ENCODE measurements at regions not wholly inside any gene's neighbourhood (a gene's known extent, or its start where the extent isn't known, plus 50 kb on each side); places are given as distances from the start of the nearest gene placed in this dataset.
"Not testable (repeated sequence)": the region's sequence is repeated elsewhere in the genome, so short reads cannot be mapped to it uniquely, and the experiment has no call there.

DNA sequence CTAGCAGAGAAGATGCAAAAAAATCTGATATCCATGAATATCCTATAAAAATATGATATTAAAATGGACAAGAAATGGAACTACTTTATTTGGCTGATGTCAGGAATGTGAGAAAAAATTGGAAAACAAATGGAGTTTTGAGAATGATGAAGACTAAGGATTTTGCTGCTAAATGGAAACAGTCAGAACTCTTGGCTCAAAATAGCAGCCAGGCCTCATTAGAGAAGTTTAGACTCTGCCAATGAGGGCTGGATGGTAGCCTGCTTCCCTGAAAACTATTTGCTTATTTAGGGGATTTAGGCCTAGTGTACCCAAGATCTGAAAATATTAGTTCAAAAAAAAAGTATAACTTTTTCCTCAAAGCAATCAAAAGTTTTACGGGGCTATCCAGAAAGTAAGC is 458.5 kb downstream of the TFEC start:
- Mint-ChIP-seq H3K36me3 (no peaks in the 10 kb centered on the region), H3K27ac (no peak overlapping the region), H3K27me3 (peaks cover 4% of the 10 kb centered on the region), H3K9me3 (no peaks in the 10 kb centered on the region), H3K4me3 (no peak overlapping the region), H3K4me1 (peaks cover 3% of the 10 kb centered on the region)
- ATAC-seq (ENCODE audit: low read depth) (no peak), DNase-seq (ENCODE audit: low spot score in 2 of 2) (no peak)

- Mint-ChIP-seq H3K27me3 (peaks cover 6% of the 10 kb centered on the region), H3K36me3 (no peaks in the 10 kb centered on the region), H3K9me3 (no peaks in the 10 kb centered on the region), H3K27ac (no peak overlapping the region), H3K4me1 (no peaks in the 10 kb centered on the region), H3K4me3 (no peak overlapping the region)
- DNase-seq (ENCODE audit: low spot score in 2 of 2): no peak
- ATAC-seq (ENCODE audit: low read depth): no peak
These were observed 469.0 kb downstream of the TFEC start for GRCh38 chr7:115561335-115562110.

DNA sequence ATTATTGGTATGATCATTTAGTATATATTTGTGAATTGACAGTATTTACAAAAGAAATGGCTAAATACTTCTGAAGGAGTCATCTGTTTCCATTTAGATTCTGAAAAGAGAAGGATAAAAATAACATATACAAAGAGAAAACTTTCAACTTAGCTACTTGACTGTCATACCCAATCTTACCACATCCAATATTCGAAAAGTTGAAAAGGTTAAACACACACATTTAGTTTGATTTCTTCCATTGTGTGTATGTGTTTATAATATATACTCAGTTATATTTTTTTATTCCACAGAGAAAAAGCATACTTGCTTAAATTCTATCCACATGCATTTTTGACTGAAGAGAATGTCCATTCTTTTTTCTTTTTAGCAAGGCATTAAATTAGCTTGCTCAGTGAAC is 470.7 kb downstream of the TFEC start:
- ATAC-seq (ENCODE audit: low read depth) (no peak), DNase-seq (ENCODE audit: low spot score in 2 of 2) (no peak)
- Mint-ChIP-seq H3K9me3 (no peaks in the 10 kb centered on the region), H3K27ac (no peak overlapping the region), H3K4me3 (no peak overlapping the region), H3K4me1 (no peaks in the 10 kb centered on the region), H3K36me3 (no peaks in the 10 kb centered on the region), H3K27me3 (peaks cover 6% of the 10 kb centered on the region)

DNA sequence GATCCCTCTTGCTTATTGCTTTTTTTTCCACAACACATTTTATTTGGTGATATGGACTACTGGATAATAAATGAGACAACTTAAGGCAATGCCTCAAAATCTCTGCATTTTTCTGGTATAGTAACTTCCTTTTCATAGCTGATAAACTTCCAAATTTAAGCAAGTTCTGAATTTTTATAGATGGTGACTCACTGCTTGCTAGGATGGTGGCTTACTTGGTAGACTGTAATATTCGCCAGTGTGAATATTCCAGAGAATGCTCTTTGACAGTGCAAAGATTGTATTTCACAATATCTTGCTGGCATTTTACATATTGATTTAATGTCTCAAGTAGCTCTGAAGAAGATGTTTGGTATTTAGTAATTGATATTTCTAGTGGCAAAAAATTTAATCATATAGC is 472.4 kb downstream of the TFEC start:
- no peaks in the 10 kb centered on the region for H3K4me1 Mint-ChIP-seq
- no peak for ATAC-seq (ENCODE audit: low read depth)
- H3K27me3 Mint-ChIP-seq: peaks cover 6% of the 10 kb centered on the region
- H3K4me3 Mint-ChIP-seq: no peak overlapping the region
- H3K36me3 Mint-ChIP-seq: no peaks in the 10 kb centered on the region
- no peaks in the 10 kb centered on the region for H3K9me3 Mint-ChIP-seq
- no peak for DNase-seq (ENCODE audit: low spot score in 2 of 2)
- no peak overlapping the region for H3K27ac Mint-ChIP-seq

DNA sequence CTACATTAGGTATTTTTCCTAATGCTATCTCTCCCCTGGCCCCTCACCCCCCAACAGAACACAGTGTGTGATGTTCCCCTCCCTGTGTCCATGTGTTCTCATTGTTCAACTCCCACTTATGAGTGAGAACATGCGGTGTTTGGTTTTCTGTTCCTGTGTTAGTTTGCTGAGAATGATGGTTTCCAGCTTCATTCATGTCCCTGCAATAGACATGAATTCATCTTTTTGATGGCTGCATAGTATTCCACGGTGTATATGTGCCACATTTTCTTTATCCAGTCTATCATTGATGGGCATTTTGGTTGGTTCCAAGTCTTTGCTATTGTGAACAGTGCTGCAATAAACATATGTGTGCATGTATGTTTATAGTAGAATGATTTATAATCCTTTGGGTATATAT is 473.3 kb downstream of the TFEC start:
- not testable (repeated sequence) for H3K4me1 Mint-ChIP-seq; H3K4me3 Mint-ChIP-seq; H3K36me3 Mint-ChIP-seq; H3K27me3 Mint-ChIP-seq; DNase-seq (ENCODE audit: low spot score in 2 of 2); H3K27ac Mint-ChIP-seq; H3K9me3 Mint-ChIP-seq; ATAC-seq (ENCODE audit: low read depth)

- Mint-ChIP-seq H3K27ac (no peak overlapping the region), H3K4me3 (no peak overlapping the region), H3K9me3 (no peaks in the 10 kb centered on the region), H3K36me3 (no peaks in the 10 kb centered on the region), H3K27me3 (no peaks in the 10 kb centered on the region), H3K4me1 (no peaks in the 10 kb centered on the region)
- DNase-seq (ENCODE audit: low spot score in 2 of 2) (no peak), ATAC-seq (ENCODE audit: low read depth) (no peak)
These were observed 477.8 kb downstream of the TFEC start for GRCh38 chr7:115552766-115553165.

GRCh38 chr7:115549910-115550309 is 480.7 kb downstream of the TFEC start:
- no peak for ATAC-seq (ENCODE audit: low read depth)
- Mint-ChIP-seq H3K27ac (no peak overlapping the region), H3K9me3 (no peaks in the 10 kb centered on the region), H3K27me3 (no peaks in the 10 kb centered on the region), H3K36me3 (no peaks in the 10 kb centered on the region), H3K4me3 (no peak overlapping the region), H3K4me1 (no peaks in the 10 kb centered on the region)
- no peak for DNase-seq (ENCODE audit: low spot score in 2 of 2)

DNA sequence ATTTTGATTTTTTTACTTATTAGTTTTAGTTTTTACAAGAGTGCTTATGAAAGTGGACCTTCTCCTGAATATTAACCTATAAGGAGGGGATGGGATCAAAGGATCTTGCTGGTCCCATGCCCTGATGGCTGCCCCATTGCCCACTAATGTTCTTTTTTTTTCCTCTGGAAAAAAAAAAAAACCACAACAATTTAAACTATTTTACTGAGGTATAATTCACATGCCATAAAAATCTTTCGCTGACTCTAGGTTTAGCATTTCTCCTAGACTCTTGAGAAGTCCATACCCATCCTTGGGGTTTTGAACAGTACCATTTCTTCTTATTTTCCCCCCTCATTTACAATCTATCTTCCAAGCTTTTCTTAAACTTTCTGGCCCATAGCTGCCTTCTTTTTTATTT is 481.8 kb downstream of the TFEC start:
- H3K9me3 Mint-ChIP-seq: no peaks in the 10 kb centered on the region
- no peak for ATAC-seq (ENCODE audit: low read depth)

DNA sequence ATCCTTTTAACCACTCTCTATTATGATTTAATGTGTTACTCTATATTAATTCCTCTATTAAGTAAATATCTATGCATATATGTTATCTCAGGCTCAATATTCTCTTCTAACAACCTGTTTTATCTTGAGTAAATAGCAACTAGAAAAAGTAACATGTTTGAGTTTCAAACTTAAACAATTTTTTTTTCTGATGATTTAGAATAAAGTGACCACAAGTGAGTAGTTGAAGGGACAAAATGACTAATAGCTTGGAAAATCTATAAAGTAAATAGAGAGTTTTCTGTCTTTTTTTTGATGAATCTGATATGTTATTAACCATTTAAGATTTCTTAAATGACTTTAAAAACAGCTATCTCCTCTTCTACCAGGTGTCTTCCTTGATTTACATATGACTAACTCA is 483.8 kb downstream of the TFEC start:
- Mint-ChIP-seq H3K36me3 (no peaks in the 10 kb centered on the region), H3K4me1 (no peaks in the 10 kb centered on the region), H3K27me3 (no peaks in the 10 kb centered on the region), H3K9me3 (no peaks in the 10 kb centered on the region), H3K4me3 (no peak overlapping the region), H3K27ac (no peak overlapping the region)
- no peak for DNase-seq (ENCODE audit: low spot score in 2 of 2)
- no peak for ATAC-seq (ENCODE audit: low read depth)

More for the DNA sequence above, 481.8 kb downstream of the TFEC start:
- Mint-ChIP-seq H3K4me1 (no peaks in the 10 kb centered on the region), H3K4me3 (no peak overlapping the region), H3K36me3 (no peaks in the 10 kb centered on the region), H3K27me3 (no peaks in the 10 kb centered on the region), H3K27ac (no peak overlapping the region)
- no peak for DNase-seq (ENCODE audit: low spot score in 2 of 2)

- Mint-ChIP-seq H3K36me3 (no peaks in the 10 kb centered on the region), H3K27ac (no peak overlapping the region), H3K4me1 (no peaks in the 10 kb centered on the region), H3K4me3 (no peak overlapping the region), H3K9me3 (no peaks in the 10 kb centered on the region), H3K27me3 (peaks cover 5% of the 10 kb centered on the region)
- DNase-seq (ENCODE audit: low spot score in 2 of 2) (no peak), ATAC-seq (ENCODE audit: low read depth) (no peak)
These were observed 496.8 kb downstream of the TFEC start for GRCh38 chr7:115533785-115534184.

DNA sequence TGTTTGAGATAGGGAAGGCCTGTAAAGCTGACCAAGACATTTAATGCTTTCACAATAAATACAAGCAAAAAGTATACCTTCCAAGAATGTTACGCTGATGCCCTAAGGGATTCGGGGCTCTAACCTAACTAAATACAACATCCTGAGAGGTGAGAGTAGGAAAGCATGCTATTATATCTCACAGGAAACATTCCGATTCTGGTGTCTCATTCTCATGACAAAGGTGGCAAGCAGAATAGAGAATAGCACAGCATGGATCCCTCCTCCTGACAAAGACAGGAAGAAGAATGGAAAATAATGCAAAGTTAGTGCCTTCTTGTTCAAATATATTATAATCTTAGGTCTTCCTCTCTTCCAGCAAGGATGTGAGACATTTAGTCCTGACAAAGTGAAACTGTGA is 504.3 kb downstream of the TFEC start:
- no peak for ATAC-seq (ENCODE audit: low read depth)
- Mint-ChIP-seq H3K4me3 (no peak overlapping the region), H3K36me3 (no peaks in the 10 kb centered on the region), H3K27me3 (peaks cover 3% of the 10 kb centered on the region), H3K4me1 (no peaks in the 10 kb centered on the region), H3K27ac (no peak overlapping the region), H3K9me3 (peaks cover 5% of the 10 kb centered on the region)
- DNase-seq (ENCODE audit: low spot score in 2 of 2): no peak

DNA sequence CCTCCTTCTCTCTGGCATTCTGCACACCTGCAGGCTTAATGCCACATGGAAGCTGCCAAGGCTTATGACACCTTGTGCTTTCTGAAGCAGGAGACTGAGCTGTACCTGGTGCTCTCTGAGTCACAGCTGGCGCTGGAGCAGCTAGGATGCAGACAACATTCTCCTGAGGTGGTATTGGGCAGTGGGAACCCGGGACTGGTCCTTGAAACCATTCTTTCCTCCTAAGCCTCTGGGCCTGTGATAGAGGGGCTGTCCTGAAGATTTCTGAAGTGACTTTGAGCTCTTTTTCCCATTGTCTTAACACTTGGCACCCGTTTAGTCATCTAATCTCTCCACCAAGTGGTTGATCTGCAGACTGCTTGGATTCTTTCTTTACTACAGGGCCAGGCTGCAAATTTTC is 508.4 kb downstream of the TFEC start:
- H3K4me3 Mint-ChIP-seq: no peak overlapping the region

GRCh38 chr7:115516341-115516740 is 514.2 kb downstream of the TFEC start:
- Mint-ChIP-seq H3K9me3 (peaks cover under 1% of the 10 kb centered on the region), H3K4me1 (no peaks in the 10 kb centered on the region), H3K27ac (no peak overlapping the region), H3K27me3 (no peaks in the 10 kb centered on the region), H3K36me3 (no peaks in the 10 kb centered on the region), H3K4me3 (no peak overlapping the region)
- no peak for DNase-seq (ENCODE audit: low spot score in 2 of 2)
- ATAC-seq (ENCODE audit: low read depth): no peak

More for the DNA sequence above, 508.4 kb downstream of the TFEC start:
- no peak for DNase-seq (ENCODE audit: low spot score in 2 of 2)
- no peaks in the 10 kb centered on the region for H3K4me1 Mint-ChIP-seq
- peaks cover 5% of the 10 kb centered on the region for H3K9me3 Mint-ChIP-seq
- H3K27ac Mint-ChIP-seq: no peak overlapping the region
- H3K36me3 Mint-ChIP-seq: no peaks in the 10 kb centered on the region
- no peak for ATAC-seq (ENCODE audit: low read depth)
- H3K27me3 Mint-ChIP-seq: peaks cover 1% of the 10 kb centered on the region

DNA sequence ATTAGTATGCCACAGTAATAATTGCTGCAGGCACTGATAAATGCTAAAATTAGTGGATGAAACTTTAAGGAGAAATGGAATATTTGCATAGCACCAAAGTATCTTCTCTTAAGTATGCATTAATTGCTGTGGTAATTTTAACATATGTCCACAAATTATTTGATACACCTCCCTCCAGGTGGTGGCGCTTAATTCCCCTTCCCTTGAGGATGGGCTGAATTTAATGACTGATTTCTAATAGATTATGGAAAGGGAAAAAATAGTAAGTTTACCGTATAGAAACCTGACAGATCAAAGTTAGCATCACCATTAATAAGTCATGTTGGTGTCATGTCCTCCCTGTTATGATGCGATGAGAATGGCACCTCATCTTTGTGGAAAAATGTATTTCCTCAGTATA is 519.2 kb downstream of the TFEC start:
- no peaks in the 10 kb centered on the region for H3K4me1 Mint-ChIP-seq
- H3K27me3 Mint-ChIP-seq: peaks cover 3% of the 10 kb centered on the region
- H3K4me3 Mint-ChIP-seq: no peak overlapping the region
- DNase-seq (ENCODE audit: low spot score in 2 of 2) (no peak), ATAC-seq (ENCODE audit: low read depth) (no peak)
- no peak overlapping the region for H3K27ac Mint-ChIP-seq
- no peaks in the 10 kb centered on the region for H3K36me3 Mint-ChIP-seq
- H3K9me3 Mint-ChIP-seq: no peaks in the 10 kb centered on the region

DNA sequence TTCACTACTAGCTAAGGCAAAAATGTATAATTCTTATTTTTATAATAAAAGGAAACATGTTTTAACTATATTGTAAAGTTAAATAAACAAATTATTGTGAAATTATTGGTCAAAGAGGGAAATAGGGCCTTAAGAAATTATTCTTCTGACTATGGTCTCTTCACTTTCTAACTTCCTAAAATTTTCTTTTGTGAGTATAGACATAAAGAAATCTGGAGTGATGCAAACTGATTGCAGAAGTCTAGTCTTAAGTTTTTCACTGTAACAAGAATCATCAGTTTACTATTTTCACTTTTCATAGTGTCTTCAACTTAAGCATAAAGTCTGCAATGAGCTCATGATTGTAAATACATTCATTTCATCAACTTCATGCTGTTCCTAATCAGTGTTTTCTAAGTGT is 525.4 kb downstream of the TFEC start:
- ATAC-seq (ENCODE audit: low read depth): no peak
- H3K27ac Mint-ChIP-seq: no peak overlapping the region
- DNase-seq (ENCODE audit: low spot score in 2 of 2): no peak
- H3K36me3 Mint-ChIP-seq: no peaks in the 10 kb centered on the region
- no peaks in the 10 kb centered on the region for H3K4me1 Mint-ChIP-seq
- peaks cover 3% of the 10 kb centered on the region for H3K27me3 Mint-ChIP-seq
- H3K9me3 Mint-ChIP-seq: no peaks in the 10 kb centered on the region
- no peak overlapping the region for H3K4me3 Mint-ChIP-seq

Measured in memory B cell (primary cell).